GM19239 (cell line): ENCODE measurements at regions not wholly inside any gene's neighbourhood (a gene's known extent, or its start where the extent isn't known, plus 50 kb on each side); places are given as distances from the start of the nearest gene placed in this dataset.
"Not testable (repeated sequence)": the region's sequence is repeated elsewhere in the genome, so short reads cannot be mapped to it uniquely, and the experiment has no call there.

Source experiments
- DNase-seq: peaks from one replicate; pipeline ENCODE4 v3.0.0; 2011; ENCODE audit warnings: low spot score; ENCODE audit not compliant: insufficient read length
- FAIRE-seq: peaks from 2 replicates; lab custom pipeline; 2011; peaks lifted over from hg19 to GRCh38; lab: Jason Lieb, UNC

- peak; percentile 18 for FAIRE-seq
- DNase-seq: no peak
Measured at GRCh38 chr5:68071736-68072135, 143.8 kb upstream of the PIK3R1 start.

GRCh38 chr5:68071282-68071632 lies 144.3 kb upstream of the PIK3R1 start:
- DNase-seq (no peak), FAIRE-seq (no peak)

GRCh38 chr5:68070591-68071281 lies 144.8 kb upstream of the PIK3R1 start:
- DNase-seq (peak; percentile 29), FAIRE-seq (peak; percentile 88)

- no peak for DNase-seq
- FAIRE-seq: no peak
Measured at GRCh38 chr5:68067976-68068603, 147.5 kb upstream of the PIK3R1 start.

- FAIRE-seq: no peak
- no peak for DNase-seq
Measured at GRCh38 chr5:68067291-68067690, 148.3 kb upstream of the PIK3R1 start.

- DNase-seq: no peak
- no peak for FAIRE-seq
Measured at GRCh38 chr5:68066277-68066955, 149.1 kb upstream of the PIK3R1 start.

- not testable (repeated sequence) for FAIRE-seq, DNase-seq
Measured at GRCh38 chr5:68065321-68065720, 150.2 kb upstream of the PIK3R1 start.

GRCh38 chr5:68060382-68060781 lies 155.2 kb upstream of the PIK3R1 start:
- FAIRE-seq: no peak
- no peak for DNase-seq

- no peak for DNase-seq
- FAIRE-seq: no peak
Measured at GRCh38 chr5:68057191-68057590, 158.4 kb upstream of the PIK3R1 start.

GRCh38 chr5:68055686-68056085 lies 159.9 kb upstream of the PIK3R1 start:
- FAIRE-seq (no peak), DNase-seq (no peak)

GRCh38 chr5:68054638-68055037 lies 160.9 kb upstream of the PIK3R1 start:
- no peak for FAIRE-seq
- no peak for DNase-seq

- FAIRE-seq: no peak
Measured at GRCh38 chr5:68053202-68053601, 162.4 kb upstream of the PIK3R1 start.

GRCh38 chr5:68049053-68049713 lies 166.4 kb upstream of the PIK3R1 start:
- FAIRE-seq (no peak), DNase-seq (no peak)

More at GRCh38 chr5:68053202-68053601, 162.4 kb upstream of the PIK3R1 start:
- no peak for DNase-seq

GRCh38 chr5:68048516-68048915 lies 167.0 kb upstream of the PIK3R1 start:
- DNase-seq (no peak), FAIRE-seq (no peak)

- DNase-seq, FAIRE-seq: not testable (repeated sequence)
Measured at GRCh38 chr5:68048054-68048453, 167.5 kb upstream of the PIK3R1 start.

- FAIRE-seq: no peak
- DNase-seq: no peak
Measured at GRCh38 chr5:68047035-68047434, 168.5 kb upstream of the PIK3R1 start.

GRCh38 chr5:68046445-68046844 lies 169.1 kb upstream of the PIK3R1 start:
- FAIRE-seq: no peak

GRCh38 chr5:68041293-68041692 lies 174.3 kb upstream of the PIK3R1 start:
- DNase-seq: peak; percentile 39

More at GRCh38 chr5:68046445-68046844, 169.1 kb upstream of the PIK3R1 start:
- no peak for DNase-seq

GRCh38 chr5:68037546-68037945 lies 178.0 kb upstream of the PIK3R1 start:
- no peak for DNase-seq
- FAIRE-seq: no peak

More at GRCh38 chr5:68041293-68041692, 174.3 kb upstream of the PIK3R1 start:
- peak; percentile 63 for FAIRE-seq

GRCh38 chr5:68033961-68034571 lies 181.5 kb upstream of the PIK3R1 start:
- no peak for FAIRE-seq

More at GRCh38 chr5:68033961-68034571, 181.5 kb upstream of the PIK3R1 start:
- DNase-seq: no peak
